ENCODE measurements at regions not wholly inside any gene's neighbourhood (a gene's known extent, or its start where the extent isn't known, plus 50 kb on each side); places are given as distances from the start of the nearest gene placed in this dataset.

DNA sequence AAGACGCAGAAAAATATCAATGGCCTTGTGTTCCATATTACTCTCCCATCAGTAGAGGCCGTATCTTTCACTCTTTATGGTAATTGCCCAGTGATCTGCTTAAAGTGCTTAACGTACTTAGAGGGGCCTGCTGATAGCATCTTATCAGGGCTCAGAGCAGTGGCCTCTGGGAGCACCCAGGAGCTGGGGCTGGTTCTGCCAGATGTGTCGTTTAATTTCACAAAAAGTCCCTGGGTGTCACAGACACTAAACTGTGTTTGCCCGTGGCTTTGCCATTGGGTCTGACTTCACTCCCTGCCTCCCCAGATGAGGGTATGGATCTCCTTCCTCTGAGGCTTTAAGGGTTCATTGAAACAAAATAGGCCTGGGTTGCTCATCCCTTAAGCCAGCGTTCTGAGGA, 435.3 kb downstream of the GATA3 start:
- no peak for DNase-seq (ENCODE audit: low read depth)
- H3K4me3 ChIP-seq (ENCODE audit: control insufficient read depth, low read depth, low read length) = no peak overlapping the region
- TF ChIP-seq, protein P1, sequence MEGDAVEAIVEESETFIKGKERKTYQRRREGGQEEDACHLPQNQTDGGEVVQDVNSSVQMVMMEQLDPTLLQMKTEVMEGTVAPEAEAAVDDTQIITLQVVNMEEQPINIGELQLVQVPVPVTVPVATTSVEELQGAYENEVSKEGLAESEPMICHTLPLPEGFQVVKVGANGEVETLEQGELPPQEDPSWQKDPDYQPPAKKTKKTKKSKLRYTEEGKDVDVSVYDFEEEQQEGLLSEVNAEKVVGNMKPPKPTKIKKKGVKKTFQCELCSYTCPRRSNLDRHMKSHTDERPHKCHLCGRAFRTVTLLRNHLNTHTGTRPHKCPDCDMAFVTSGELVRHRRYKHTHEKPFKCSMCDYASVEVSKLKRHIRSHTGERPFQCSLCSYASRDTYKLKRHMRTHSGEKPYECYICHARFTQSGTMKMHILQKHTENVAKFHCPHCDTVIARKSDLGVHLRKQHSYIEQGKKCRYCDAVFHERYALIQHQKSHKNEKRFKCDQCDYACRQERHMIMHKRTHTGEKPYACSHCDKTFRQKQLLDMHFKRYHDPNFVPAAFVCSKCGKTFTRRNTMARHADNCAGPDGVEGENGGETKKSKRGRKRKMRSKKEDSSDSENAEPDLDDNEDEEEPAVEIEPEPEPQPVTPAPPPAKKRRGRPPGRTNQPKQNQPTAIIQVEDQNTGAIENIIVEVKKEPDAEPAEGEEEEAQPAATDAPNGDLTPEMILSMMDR (conservative IDR thresholded peaks at IDR 0.05; ENCODE audit: control insufficient read depth, insufficient read depth, low read depth, low read length) = no peak

DNA sequence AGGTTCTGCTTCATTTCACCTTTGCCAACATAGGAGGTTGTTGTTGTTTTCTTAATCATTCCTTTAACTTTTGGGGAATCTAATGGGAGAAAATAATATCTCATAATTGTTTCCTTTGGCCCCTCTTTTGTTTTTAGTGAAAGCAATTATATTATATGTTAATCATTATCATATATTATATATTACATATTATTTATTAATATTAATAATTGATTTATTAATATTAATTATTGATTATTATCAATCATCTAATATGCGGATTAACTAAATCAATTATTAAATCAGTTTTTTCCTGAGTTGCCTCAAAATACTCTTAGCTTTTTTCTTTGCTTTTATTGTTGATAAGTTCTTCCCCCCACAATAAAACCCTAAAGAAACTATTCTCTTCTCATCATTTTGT, 443.8 kb downstream of the GATA3 start:
- no peak for DNase-seq (ENCODE audit: low read depth)
- no peak overlapping the region for H3K4me3 ChIP-seq (ENCODE audit: control insufficient read depth, low read depth, low read length)
- TF ChIP-seq, protein P1 (conservative IDR thresholded peaks at IDR 0.05; ENCODE audit: control insufficient read depth, insufficient read depth, low read depth, low read length) = no peak

DNA sequence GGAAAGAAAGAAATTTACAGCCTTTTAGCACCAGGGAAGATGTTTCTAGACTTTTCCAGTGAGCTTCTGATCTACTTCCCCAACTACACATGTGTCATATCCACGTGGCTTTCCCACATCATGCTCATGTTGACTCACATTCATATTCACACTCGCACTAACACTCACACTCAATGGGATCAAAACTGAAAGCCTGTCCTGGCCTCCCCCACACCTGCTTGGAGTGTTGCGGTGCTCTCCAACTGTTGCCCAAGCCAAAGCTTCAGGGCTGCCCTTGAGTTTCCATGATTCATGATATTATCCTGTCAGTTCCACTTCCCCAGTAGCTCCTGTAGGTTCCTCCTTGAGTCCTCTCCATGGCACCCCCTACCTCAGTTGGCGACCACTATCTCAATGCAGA, 444.4 kb downstream of the GATA3 start:
- DNase-seq (ENCODE audit: low read depth) = no peak
- TF ChIP-seq, protein P1 (conservative IDR thresholded peaks at IDR 0.05; ENCODE audit: control insufficient read depth, insufficient read depth, low read depth, low read length) = no peak
- H3K4me3 ChIP-seq (ENCODE audit: control insufficient read depth, low read depth, low read length) = no peak overlapping the region

DNA sequence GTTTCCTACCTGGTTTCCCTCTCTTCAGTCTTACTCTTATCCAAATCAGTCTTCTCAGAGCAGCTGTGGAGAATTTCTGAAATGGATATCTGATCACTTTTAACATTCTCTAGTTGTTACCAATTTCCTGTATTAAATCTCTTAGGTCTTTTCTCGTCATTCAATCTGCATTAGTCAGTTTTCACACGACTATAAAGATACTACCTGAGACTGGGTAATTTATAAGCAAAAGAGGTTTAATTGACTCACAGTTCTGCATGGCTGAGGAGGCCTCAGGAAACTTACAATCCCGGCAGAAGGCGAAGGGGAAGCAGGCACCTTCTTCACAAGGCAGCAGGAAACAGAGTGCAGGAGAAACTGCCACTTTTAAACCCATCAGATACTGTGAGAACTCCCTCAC, 444.8 kb downstream of the GATA3 start:
- TF ChIP-seq, protein P1 (conservative IDR thresholded peaks at IDR 0.05; ENCODE audit: control insufficient read depth, insufficient read depth, low read depth, low read length) = no peak
- no peak overlapping the region for H3K4me3 ChIP-seq (ENCODE audit: control insufficient read depth, low read depth, low read length)
- DNase-seq (ENCODE audit: low read depth) = no peak

DNA sequence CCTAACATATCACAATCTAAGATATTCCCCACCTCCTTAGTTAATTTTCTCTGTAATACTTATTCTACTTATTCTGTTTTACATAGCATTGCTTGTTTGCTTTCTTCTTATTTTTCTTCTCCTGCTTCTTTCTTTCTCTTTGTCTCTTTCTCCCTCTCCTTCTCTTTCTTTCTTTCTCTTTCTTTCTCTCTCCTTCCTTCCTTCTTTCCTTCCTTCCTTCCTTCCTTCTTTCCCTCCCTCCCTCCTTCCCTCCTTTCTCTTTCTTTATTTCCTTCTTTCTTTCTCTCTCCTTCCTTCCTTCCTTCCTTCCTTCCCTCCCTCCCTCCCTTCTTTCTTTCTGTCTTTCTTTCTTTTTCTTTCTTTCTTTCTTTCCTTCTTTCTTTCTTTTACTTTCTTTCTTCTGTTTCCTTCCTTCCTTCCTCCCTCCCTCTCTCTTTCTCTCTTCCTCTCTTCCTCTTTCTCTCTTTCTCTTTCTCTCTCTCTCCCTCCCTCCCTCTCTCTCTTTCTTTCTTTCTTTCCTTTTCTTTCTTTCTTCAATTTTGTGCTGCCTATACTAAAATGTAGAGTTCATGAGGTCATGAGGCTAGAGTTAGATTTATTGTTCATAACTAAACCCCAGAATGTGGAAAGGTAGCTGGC, 445.4 kb downstream of the GATA3 start:
- TF ChIP-seq, protein P1 (conservative IDR thresholded peaks at IDR 0.05; ENCODE audit: control insufficient read depth, insufficient read depth, low read depth, low read length) = no peak
- DNase-seq (ENCODE audit: low read depth) = no peak
- H3K4me3 ChIP-seq (ENCODE audit: control insufficient read depth, low read depth, low read length) = no peak overlapping the region

DNA sequence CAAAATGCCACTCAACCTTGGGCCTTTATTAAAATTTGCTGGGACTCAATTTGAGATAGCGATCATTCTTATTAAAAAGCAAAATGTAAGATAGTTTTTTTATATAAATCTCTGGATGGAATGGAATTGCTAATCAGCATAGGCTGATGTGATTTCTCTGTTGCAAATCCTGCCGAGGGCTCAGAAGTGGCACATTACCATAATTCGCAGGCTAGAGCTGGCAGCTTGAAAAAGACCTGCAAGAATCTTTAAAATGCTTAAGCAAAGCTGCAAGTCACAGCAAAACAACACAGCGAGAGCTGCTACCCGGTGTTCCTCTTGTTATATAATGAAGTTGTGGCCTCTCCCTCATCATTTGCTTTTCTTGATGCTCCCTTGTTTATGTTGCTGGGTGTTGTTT, 448.1 kb downstream of the GATA3 start:
- no peak overlapping the region for H3K4me3 ChIP-seq (ENCODE audit: control insufficient read depth, low read depth, low read length)
- TF ChIP-seq, protein P1 (conservative IDR thresholded peaks at IDR 0.05; ENCODE audit: control insufficient read depth, insufficient read depth, low read depth, low read length) = no peak
- DNase-seq (ENCODE audit: low read depth) = no peak

DNA sequence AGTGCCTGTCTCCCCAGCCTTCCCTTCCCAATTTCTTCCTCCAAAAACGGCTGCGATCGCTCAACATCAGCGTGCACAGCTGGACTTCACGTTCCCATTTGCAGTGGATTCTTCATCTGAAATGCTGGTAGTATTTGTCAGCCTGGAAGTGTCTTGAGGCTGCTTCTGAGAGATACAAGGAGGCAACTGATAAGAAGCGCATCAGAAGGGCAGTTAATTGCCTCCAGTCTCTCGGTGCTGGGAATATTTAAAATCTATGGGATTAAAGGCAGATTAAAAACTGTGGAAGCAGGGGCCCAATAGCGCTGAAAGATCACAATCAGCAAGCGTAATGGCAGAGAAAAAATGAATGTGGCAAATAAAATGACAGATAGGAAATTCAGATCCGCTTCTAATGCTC, 450.0 kb downstream of the GATA3 start:
- TF ChIP-seq, protein P1 (conservative IDR thresholded peaks at IDR 0.05; ENCODE audit: control insufficient read depth, insufficient read depth, low read depth, low read length) = no peak
- DNase-seq (ENCODE audit: low read depth) = no peak
- H3K4me3 ChIP-seq (ENCODE audit: control insufficient read depth, low read depth, low read length) = no peak overlapping the region
